H1 (cell line): ENCODE measurements at regions not wholly inside any gene's neighbourhood (a gene's known extent, or its start where the extent isn't known, plus 50 kb on each side); places are given as distances from the start of the nearest gene placed in this dataset.

Experiments used
- BCL11A ChIP-seq, 2 experiments: IDR thresholded peaks; one replicate each; pipeline ENCODE4 v1.6.1; 2011; ENCODE audit warnings: low read depth in 2 of 2, low read length in 2 of 2, mild to moderate bottlenecking in 2 of 2
- CHD1 ChIP-seq: IDR thresholded peaks from 2 replicates; pipeline ENCODE4 v1.6.1; 2012; ENCODE audit warnings: low read depth, low read length, improper control_type of control experiment
- CTCF ChIP-seq, 3 experiments: IDR thresholded peaks; 1 replicate in 2 of 3; 2 replicates in 1 of 3; pipeline versions ENCODE4 v1.5.1 to v1.6.1; 2011; ENCODE audit warnings: low read length in 3 of 3, mild to moderate bottlenecking in 3 of 3, inconsistent platforms in 2 of 3, low read depth in 1 of 3, moderate library complexity in 1 of 3; ENCODE audit not compliant: insufficient read depth in 1 of 3; ENCODE audit errors: control extremely low read depth in 1 of 3
- EP300 ChIP-seq, 2 experiments: IDR thresholded peaks; 1 replicate in 1 of 2; 2 replicates in 1 of 2; pipeline ENCODE4 v1.6.1; 2011 to 2012; ENCODE audit warnings: low read depth in 2 of 2, low read length in 2 of 2, mild to moderate bottlenecking in 2 of 2, borderline replicate concordance in 1 of 2, inconsistent platforms in 1 of 2, moderate library complexity in 1 of 2
- EZH2 ChIP-seq: fragments of 200-600 bp; sonication (generic); IDR thresholded peaks from 2 replicates; pipeline ENCODE4 v1.7.1; 2012; ENCODE audit warnings: low read depth, mild to moderate bottlenecking, moderate library complexity, low read length, inconsistent platforms; ENCODE audit not compliant: severe bottlenecking
- HDAC6 ChIP-seq: IDR thresholded peaks from one replicate; pipeline ENCODE4 v1.7.1; 2012; ENCODE audit warnings: low read depth, mild to moderate bottlenecking, inconsistent platforms, low read length, moderate library complexity
- KDM5A ChIP-seq: fragments of 200-600 bp; IDR thresholded peaks from 2 replicates; pipeline ENCODE4 v1.7.1; 2012; ENCODE audit warnings: mild to moderate bottlenecking, low read length, inconsistent platforms, mixed read lengths
- MAX ChIP-seq: IDR thresholded peaks from 2 replicates; pipeline ENCODE4 v1.6.1; 2012; ENCODE audit warnings: inconsistent platforms
- POLR2A ChIP-seq, 2 experiments: IDR thresholded peaks; 1 replicate in 1 of 2; 2 replicates in 1 of 2; pipeline ENCODE4 v1.6.1; 2011; ENCODE audit warnings: low read depth in 2 of 2, low read length in 2 of 2, mild to moderate bottlenecking in 2 of 2; ENCODE audit errors: control extremely low read depth in 1 of 2
- POLR2AphosphoS5 ChIP-seq: IDR thresholded peaks from 2 replicates; pipeline ENCODE4 v1.6.1; 2011; ENCODE audit warnings: low read depth, low read length
- RFX5 ChIP-seq: IDR thresholded peaks from 2 replicates; pipeline ENCODE4 v1.6.1; 2011; ENCODE audit warnings: low read depth, low read length, improper control_type of control experiment, borderline replicate concordance
- SIRT6 ChIP-seq: IDR thresholded peaks from one replicate; pipeline ENCODE4 v1.7.1; 2012; ENCODE audit warnings: low read length, inconsistent platforms
- USF2 ChIP-seq: IDR thresholded peaks from 2 replicates; pipeline ENCODE4 v1.6.1; 2011; ENCODE audit warnings: low read length, improper control_type of control experiment

GRCh38 chr16:51393381-51394005 is 242.4 kb upstream of the SALL1 start:
- TF ChIP-seq CTCF (IDR thresholded peaks at IDR 0.05; ENCODE audit: control extremely low read depth in 1 of 3, insufficient read depth in 1 of 3, low read depth in 1 of 3, low read length in 3 of 3) (no peak), HDAC6 (no peak), MAX (no peak), POLR2A (IDR thresholded peaks at IDR 0.05; ENCODE audit: control extremely low read depth in 1 of 2, low read depth in 2 of 2, low read length in 2 of 2) (no peak), SIRT6 (no peak), POLR2AphosphoS5 (no peak), CHD1 (no peak), RFX5 (no peak), BCL11A (IDR thresholded peaks at IDR 0.05; ENCODE audit: low read depth in 2 of 2, low read length in 2 of 2) (no peak), USF2 (no peak), EZH2 (no peak), EP300 (IDR thresholded peaks at IDR 0.05; ENCODE audit: borderline replicate concordance in 1 of 2, low read depth in 2 of 2, low read length in 2 of 2) (no peak), KDM5A (no peak)
